Stimulated activated CD8-positive, alpha-beta memory T cell treated with anti-CD3 and anti-CD28 coated beads, Interleukin-7, amount 100 ng/mL, for 48 hours (primary cell): ENCODE measurements at regions not wholly inside any gene's neighbourhood (a gene's known extent, or its start where the extent isn't known, plus 50 kb on each side); places are given as distances from the start of the nearest gene placed in this dataset.

Experiments used
- DNase-seq, 2 donors: peaks; one replicate each; pipeline ENCODE4 v3.0.0-alpha.2; 2020; ENCODE audit warnings: low read depth in 1 of 2; ENCODE audit errors: extremely low read depth in 1 of 2

DNA sequence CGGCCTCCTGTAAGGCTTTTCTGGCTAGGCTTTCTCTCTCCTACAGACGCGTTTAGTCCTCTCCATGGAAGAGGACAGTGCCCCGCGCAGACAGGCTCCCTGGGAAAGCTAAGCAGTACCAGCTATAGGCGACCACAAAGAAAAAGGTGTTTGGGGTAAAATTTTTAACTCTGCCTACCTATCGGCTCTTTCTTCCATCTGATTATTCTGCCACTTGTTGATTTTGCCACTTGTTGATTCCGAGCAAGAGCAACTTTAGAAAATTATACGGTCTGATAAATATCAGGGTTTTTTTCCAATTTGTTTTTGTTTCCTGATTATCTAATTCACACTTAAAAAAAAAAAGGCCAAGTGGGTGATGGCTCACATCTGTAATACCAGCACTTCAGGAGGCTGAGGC lies 1600.5 kb upstream of the TENM3 start:
- DNase-seq: no peak

- DNase-seq: no peak
Observed at GRCh38 chr4:180650273-180650672, 1592.9 kb upstream of the TENM3 start.

GRCh38 chr4:180652533-180652932 lies 1590.7 kb upstream of the TENM3 start:
- no peak for DNase-seq

DNA sequence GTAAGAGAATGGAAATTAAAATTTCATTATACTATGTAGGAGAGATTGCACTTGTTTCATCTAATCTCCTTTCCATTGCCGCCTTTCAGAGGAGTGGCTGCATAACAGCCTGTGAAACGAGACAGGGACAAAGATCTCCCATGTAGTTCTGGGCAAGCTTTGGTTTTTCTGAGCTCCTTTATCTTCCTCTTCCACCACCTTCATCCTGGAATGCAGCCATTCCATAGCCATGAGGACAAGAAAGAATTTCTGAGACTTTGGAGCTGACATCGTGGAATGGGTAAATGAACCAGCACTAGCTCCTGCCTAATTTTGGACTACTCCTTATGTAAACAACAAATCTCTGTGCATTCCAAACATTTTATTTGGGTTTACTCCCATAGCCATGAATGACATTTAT lies 1587.3 kb upstream of the TENM3 start:
- DNase-seq: no peak

DNA sequence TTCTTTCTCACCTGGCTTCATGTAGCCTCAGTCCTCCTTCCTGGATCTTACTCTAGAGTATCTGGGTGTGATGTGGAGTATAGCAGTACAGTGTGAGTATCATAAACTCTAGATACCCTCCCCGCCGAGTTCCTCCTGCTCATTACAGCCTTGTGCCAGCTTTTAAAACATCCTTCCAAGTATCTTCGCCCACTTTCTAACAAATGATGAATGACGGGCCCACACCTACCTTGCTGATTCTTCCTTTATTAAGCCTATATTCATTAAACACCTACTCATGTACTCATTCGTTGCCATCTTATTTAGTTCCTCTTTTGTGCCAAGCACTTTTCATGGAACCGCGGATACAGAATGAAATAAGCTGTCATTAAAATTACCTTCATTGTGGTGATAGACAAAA lies 1585.3 kb upstream of the TENM3 start:
- no peak for DNase-seq

GRCh38 chr4:180664766-180665368 lies 1578.3 kb upstream of the TENM3 start:
- peak in 1 of 2 donors; percentile 25 for DNase-seq

DNA sequence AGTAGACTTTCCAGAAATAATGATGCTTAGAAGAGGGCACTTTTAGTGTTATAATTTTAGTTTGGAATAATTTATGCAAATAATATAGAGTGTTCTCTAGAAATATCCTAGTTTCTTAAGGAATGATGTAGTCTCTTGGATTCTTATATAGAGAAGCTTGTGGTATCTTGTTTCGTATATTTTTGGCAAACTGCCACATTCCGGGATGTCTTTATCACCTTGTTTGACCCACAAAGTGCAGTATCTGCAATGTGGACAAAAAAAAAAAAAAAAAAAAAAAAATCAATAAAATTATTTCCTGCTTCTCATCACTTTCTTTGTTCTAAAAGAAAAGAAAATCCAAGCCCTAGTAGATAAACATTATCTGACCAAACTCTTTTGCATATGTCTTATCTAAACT lies 1577.7 kb upstream of the TENM3 start:
- DNase-seq: no peak

DNA sequence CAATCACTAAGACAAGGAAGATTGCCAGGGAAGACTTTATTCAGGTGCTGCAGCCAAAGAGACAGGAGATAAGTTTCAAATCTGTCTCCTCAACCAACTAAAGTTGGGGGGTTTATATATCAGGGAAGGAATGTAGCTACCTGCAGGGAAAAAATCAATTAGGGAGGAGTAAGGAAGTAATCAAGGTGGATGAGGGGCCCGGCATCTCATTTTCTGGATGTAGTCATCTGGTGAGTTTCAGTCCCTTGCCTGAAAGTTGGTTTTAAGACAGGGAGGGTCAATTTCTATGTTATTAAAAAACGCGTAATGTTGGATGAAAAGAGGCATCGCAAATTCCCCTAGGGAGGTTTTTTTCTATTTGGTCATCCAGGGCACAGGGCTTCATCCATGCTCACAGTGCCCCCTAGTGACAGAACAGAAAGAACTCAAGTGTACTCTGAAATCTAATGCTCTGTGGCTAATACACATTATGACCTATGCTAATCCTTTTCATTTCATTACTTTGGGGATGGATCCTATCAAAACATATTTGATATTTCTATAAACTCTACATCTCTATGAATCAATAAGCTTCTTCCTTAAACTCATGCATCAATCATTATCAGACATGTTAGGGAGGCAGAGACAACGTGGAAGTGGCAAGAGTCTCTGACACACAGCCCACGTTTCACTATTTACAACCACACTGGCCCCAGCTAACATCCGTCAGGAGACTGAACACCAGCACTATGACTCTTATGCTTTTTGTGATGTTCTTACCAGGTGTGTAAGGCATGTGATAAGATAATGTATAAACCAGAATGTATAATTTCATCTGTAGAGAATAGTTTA lies 1577.0 kb upstream of the TENM3 start:
- no peak for DNase-seq

DNA sequence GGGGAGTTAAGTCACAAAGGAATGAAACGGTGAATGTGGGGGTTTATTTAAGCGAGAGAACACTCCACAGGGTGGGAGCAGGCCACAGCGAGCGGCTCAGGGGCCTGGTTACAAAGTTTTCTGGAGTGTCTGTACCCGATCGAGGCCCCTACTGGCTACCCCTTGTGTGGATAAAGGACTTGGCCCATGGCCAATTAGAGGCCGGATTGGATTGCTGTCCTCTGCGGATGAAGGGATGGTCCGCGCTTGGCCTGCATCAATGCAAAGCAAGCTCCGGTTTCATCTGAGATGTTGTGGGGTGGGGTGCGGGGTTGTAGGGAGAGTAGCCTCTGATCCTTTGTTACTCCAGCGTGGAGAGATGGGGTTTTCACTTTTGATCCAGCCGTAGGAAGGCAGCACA lies 1574.5 kb upstream of the TENM3 start:
- no peak for DNase-seq

- no peak for DNase-seq
Observed at GRCh38 chr4:180669680-180670079, 1573.5 kb upstream of the TENM3 start.

- DNase-seq: no peak
Observed at GRCh38 chr4:180674619-180675358, 1568.4 kb upstream of the TENM3 start.

DNA sequence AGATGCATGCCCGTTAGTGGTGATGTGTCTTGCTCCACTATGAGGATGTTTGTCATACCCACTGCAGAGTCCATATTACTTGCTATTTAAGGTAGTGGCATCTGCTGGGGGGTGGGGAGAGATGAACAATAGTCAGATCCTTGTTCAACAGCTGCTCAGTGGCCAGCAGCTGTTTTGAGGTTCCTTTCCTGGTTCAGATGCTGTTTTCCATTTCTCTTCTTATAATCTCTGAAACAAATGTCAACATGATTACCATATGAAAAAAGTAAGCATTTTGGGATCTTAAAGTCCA lies 1567.9 kb upstream of the TENM3 start:
- no peak for DNase-seq

DNA sequence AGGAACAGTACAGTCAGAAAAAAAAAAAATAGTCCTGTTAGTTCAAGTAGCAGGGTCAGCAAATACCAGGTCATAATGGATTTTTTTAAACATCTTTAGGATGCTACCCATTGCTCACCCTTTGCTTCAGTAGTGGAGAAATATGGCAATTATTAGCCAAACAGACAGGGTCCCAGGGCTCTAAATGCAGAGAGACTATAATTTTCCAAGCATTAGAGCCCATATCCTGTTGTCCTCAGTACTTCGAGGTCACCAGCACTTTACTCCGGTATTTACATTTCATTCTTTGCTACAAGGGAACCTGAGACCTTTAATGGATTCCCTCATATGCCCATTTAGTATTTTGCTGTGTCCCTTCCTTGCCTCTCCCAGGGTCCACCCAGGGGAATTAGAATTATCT lies 1562.9 kb upstream of the TENM3 start:
- DNase-seq: no peak

- DNase-seq: no peak
Observed at GRCh38 chr4:180682776-180683175, 1560.4 kb upstream of the TENM3 start.

GRCh38 chr4:180683186-180683585 lies 1560.0 kb upstream of the TENM3 start:
- no peak for DNase-seq

DNA sequence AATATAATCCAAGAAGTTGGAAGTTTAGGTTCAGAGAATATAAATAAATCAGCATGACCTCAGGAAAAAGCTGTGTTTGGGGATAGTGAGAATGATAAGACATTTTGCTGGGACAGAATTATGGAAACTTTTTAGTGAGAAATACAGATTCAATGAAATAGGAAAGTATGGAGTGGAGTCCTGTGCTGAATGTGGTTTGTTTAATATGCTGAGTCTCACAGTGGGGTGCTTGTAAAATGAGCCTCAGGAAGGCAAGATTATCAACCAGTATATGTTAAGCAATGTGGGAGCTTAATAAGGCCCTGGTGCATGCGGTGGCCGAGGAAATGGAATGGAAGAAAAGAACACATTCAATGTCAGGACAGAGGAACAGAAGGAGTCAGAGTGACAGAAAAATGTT lies 1554.7 kb upstream of the TENM3 start:
- no peak for DNase-seq

GRCh38 chr4:180694875-180695274 lies 1548.3 kb upstream of the TENM3 start:
- no peak for DNase-seq

DNA sequence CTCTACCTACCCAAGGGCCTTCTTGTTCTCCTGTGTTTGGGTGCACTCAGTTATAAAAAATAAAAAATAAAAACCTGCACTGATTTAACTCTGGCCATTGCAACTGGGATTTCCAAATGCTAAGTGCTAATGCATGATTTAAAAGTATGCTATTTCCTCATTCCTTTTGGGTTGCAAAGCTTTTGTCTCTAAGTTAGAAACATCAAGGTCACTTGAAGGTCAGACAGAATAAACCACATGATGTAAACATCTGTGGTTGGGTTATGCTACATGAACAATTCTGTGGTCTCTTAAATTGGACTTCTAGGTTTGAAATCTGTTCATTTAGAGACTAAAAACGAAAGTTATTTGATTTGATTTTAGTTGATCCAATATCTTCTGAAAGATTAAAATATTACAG lies 1547.4 kb upstream of the TENM3 start:
- no peak for DNase-seq

DNA sequence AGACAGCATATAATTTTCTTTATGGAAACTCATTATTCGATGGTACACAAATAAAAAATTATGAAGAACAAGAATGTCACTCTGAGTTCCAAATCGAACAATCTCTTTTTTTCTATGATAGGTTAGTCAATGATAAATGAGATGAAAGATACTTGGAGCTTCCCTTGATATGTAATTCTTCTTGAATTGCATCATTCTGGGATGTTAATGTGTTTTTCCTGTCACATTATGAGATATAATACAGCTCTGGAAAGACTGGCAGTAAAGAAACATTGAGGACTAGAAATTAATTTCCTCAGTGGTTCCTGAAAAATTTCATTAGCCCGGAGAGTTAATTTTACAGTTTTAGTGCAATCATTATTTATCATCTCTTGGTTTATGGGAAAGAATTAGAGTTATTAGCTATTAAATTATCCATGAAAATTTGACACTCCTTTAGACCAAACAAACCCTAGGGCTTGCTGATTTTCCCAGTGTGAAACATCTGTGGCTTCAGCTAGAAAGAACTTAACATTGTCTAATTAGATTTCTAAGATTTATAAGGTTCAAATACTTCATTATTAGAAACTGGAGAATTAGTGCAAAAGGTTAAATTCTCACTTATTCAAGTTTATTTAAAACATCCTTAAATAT lies 1546.6 kb upstream of the TENM3 start:
- DNase-seq: no peak

DNA sequence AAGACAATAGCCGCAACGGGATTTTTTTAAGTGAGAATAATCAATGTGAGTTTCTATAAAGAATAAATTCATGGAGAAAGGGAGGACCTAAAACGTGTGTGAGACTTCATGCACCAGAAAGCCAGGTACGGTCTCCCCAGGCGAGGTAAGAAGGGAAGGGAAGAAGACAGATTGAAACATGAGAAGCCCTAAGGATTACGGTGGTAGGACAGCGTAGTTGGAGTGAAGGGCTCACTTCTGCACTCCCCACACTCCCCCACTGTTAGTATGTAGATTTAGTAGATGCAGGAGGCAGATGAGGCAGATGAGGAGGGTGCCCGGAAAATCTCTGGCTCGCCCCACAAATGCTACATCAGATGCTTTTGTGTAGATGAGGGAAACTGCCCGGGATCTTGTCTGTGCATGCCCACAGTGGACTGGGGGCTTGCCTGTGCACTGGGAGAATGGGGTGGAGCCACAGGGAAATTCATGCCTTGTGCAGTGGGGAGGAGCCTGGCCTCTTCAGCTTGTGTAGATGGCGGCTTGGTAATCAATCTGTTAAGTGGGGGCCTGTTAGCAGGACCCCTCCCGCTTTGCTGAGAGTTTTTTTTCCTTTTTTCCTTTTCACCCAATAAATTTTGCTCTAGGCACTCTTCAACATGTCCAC lies 1544.5 kb upstream of the TENM3 start:
- no peak for DNase-seq

GRCh38 chr4:180706766-180707165 lies 1536.4 kb upstream of the TENM3 start:
- DNase-seq: no peak
